ENCODE measurements at regions not wholly inside any gene's neighbourhood (a gene's known extent, or its start where the extent isn't known, plus 50 kb on each side); places are given as distances from the start of the nearest gene placed in this dataset.
"Not testable (repeated sequence)": the region's sequence is repeated elsewhere in the genome, so short reads cannot be mapped to it uniquely, and the experiment has no call there.

DNA sequence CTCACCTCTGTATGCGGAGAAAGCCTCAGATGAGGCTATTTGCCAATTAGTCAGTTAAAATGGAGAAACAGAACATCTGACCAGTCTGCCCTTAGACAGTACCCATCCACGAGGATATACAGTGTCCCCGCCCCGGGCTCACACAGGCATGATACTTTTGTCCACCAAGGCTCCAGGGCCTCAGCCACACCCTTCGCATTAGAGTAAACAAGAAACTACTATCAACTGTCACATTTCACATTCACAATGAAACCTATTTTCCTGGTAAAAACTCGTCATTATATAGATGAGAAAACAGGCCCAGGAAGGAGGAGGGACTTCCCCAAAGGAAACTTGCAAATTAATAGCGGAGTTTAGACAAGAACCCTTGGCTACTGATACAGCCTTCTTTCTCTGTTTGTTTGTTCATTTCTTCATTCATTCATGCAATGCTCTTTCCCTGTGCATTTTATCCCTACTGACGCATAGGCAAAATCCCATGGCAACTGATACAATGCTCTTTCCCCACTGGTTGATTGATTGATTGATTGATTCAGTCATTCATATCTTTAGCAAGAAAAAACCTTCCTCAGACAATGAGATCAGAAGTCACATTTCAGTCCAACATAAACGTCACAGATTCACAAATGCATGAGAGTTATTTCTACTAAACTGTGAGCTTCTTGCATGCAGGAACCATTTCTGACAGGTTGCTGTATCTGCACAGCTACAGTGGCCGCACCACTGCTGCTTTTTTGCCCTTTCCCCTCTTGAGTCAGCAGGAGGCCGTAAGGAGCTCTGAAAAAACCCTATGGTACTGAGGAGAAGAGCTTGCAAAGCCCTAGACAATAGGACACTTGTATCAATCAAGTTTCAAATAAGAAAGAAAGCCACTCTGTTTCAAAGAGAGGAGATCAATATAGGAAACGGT lies 777.1 kb downstream of the RNF144A start:
- intact Hi-C loops (cut with micrococcal nuclease): loop anchor here (1.0 kb wide), 3 partner anchors 31 to 244 kb away; no protein-coding TSS in a partner anchor

DNA sequence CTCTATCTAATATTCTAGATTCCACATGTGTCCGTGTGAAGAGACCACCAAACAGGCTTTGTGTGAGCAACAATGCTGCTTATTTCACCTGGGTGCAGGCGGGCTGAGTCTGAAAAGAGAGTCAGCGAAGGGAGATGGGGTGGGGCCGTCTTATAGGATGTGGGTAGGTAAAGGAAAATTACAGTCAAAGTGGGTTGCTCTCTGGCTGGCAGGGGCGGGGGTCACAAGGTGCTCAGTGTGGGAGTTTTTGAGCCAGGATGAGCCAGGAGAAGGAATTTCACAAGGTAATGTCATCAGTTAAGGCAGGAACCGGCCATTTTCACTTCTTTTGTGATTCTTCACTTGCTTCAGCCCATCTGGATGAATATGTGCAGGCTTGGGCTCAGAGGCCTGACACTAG lies 779.3 kb downstream of the RNF144A start:
- intact Hi-C loops (cut with micrococcal nuclease): not testable (repeated sequence)

DNA sequence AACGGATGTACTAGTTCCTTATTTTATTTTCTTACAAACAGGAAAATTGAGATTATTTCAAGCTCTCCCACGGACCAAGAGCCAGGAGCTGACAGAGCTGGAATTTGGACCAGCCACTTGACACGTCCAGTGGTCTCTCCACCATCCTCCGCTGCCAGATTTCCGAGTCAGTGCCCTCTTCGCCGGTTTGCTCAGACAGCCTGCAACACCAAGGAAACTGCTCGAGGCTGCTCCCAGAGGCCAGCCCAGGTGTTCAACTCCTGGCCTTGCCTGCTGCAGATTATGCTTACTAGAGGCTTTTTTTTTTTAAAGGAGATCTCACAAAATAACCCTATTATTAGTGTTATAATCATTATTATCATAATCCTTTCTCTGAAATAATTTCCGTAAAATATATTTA lies 779.8 kb downstream of the RNF144A start:
- intact Hi-C loops (cut with micrococcal nuclease): no loop called here

DNA sequence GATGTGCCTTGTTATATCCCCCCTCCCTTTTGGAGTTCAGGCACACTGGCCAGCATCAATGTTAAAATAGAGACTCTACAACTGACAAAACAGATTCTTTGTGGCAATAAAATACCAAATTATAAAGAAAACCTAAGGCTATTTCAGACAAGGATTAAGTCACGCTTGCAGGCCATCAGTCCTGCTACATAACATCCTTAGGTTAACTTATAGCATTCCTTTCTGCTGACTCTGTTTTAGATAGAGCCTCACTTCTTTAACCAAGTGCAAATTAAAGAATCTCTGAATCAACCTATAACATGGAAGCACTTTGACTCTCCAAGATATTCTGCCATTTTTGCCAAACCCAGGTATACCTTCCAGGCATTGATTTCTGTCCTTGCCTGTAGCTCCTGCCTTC lies 784.6 kb downstream of the RNF144A start:
- intact Hi-C loops (cut with micrococcal nuclease): no loop called here

DNA sequence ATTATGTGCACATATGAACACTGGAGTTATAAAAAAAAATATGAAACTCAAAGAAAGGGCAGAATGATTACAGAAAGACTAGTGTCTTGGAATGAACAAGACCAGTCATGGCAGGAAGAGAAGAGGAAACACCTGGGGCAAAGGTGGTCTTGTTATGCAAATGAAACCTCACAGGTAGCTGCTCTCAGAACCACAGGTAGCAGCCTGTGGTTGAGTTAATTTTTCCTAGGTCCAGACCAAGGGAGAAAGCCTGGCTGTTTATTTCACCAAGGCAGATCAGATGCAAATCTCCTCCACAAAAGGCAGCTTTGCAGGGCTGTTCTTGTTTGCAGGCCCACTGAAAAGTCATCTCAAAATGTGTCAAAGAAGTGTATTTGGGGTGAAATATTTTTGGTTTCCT lies 785.8 kb downstream of the RNF144A start:
- intact Hi-C loops (cut with micrococcal nuclease): no loop called here

DNA sequence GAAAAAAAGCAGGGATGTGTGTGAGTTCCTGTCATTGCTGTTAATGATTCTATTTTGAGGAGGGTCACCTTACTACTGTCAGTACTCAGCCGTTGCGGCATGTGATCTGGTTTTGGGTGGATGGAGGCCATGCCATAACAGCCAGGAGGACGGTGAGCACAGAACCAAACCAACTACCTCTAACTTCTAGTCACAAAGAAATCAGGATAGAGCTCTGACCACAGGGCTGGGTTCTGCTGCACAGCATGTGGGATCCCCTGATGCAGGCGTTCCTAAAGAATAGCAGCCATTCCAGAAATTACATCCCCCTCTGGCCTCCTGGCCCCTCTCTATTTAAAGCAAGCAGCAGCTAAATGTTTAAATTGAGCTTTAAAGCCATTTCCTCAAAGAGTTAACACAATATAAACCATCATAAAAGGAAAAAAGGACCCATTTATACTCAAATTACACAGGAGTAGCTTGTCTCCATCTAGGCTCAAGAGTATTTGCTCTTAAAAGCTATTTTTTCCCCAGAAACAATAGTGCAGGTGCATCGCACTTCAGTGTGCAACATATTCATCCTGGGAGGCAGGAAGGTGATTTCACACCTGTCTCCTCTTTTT lies 786.4 kb downstream of the RNF144A start:
- intact Hi-C loops (cut with micrococcal nuclease): no loop called here

DNA sequence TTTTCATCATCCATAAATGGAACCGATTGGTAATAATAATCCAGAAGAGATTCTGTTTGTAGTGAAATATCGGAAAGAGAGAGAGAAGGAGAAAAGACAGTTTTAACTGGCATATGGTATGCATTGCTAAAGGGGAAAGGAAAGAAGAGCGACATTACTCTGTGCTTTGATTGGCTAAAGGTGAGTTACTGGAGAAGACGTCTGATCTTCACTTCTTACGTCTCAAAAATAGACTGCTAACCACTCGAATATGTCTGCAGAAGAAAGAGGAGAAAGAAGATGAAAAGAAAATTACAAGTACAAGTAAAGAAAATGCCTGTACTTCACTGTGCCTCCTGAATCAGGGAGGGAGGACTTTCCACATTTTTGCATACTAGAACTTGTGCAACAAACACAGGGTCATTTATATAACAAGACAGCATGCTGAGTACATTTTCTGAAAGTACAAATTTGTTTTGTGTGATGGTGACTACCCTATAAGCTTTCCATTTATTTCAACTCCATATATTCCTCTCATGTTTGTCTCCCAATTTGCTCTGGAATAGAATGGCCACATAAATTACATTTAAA lies 787.2 kb downstream of the RNF144A start:
- intact Hi-C loops (cut with micrococcal nuclease): no loop called here

DNA sequence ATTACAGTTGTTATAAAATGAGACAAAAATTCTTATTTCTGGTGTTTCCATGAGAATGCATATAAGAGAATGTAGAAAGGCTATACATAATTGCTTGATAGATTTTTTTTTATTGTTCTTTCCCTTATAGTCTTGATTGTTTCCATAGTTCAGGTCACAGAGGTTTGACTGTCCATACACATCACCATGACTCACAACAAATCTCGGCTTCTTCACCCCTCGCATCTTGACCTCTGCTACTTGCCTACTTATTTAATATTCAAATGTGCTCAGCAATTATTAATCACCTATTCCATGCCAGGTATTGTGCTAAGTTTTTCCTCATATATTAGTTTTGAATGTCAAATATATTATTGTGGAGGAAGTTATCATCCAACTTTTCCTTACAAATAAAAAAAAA lies 789.6 kb downstream of the RNF144A start:
- intact Hi-C loops (cut with micrococcal nuclease): no loop called here

DNA sequence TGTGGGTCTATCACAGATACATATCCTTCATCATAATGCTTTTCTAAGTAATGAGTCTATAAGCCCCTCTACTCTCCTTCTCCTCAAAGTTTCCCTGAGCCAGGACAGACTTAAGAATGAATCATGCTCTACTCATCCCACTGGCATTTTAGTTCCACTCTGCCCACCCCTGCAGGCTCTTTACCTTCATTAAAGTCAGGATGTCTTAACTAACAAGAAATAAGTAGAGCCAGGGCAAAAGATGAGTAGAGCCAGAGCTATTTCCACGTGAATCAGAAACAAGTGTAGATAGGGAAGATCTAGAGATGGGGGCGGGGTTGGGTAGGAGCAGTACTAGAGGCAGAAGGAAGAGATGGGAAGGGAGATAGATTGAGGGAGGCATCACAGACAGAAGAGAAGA lies 790.5 kb downstream of the RNF144A start:
- intact Hi-C loops (cut with micrococcal nuclease): no loop called here

DNA sequence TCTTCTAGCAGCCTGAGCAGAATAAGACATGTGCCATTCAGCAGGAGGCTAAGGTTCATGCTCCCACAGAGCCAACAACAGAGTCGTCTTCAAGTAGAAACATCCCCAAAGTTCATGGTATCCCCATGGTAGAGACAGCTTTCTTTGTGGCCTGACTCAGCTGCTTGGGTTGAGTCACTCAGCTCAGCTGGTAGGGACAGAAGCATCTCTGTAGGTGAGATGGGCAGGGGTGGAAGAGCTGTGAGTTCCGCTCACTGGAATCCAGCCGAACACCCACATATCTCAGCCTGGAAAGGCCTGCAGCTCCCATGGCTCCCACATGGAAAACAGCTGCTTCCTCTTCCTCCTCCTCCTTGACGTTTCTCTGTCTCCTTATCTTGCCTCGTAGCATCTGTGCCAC lies 792.7 kb downstream of the RNF144A start:
- intact Hi-C loops (cut with micrococcal nuclease): no loop called here

DNA sequence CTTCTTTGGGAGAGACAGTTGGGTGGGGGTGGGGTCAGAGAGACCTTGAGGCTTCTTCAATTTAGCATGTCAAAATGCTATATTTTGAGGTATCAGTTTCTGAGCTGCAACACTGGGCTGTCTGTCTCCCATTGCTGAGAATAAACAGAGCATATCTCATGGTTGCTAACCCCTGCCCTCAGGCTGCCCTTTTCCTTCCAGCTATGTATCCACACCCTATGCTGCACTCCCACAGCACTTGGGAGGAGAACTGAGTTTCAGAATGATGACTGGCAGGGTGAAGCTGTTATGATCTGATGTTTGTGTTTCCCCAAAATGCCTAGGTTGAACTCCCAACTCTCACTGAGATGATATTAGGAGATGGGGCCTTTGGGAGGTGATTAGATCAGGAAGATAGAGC lies 794.0 kb downstream of the RNF144A start:
- intact Hi-C loops (cut with micrococcal nuclease): no loop called here

DNA sequence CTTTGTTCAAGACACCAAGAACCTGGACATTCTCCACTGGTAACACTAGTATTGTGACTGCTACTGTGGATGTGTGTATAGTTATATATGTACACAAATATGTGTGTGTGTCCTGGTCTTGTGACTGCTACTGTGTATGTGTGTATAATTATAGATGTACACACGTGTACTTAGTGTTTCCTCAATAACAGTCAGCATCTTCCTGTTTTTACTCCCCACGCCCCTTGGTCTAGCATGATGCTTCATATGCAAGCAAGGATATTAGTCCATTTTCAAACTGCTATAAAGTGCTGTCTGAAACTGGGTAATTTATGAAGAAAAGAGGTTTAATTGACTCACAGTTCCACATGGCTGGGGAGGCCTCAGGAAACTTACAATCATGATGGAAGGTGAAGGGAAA lies 802.7 kb downstream of the RNF144A start:
- intact Hi-C loops (cut with micrococcal nuclease): no loop called here

DNA sequence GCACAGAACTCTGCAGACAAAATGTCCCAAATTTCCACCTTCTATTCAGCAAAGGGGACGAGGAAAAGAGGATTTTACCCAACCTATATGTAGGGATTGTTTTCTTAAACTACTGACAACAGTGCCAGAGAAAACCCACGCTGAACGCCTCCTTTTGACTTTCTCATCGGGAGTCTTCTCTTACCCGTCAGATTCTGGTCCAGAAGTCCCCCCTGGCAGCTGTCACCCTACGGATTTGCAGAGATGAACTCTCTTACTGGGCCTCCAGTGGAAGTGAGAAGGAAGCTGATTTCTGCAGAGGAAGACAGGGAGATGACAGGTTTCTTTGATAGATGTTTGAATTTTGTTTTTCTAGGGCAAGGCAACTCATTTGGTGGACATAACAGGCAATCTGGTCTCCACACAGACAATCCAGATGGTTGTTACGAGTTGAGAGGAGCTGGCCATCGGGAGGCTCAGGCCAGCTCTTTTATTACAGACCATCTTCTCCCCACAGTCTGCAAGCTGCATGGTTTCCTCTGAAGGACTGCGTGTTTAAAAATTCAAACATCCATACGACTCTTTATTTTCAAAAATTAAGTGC lies 804.3 kb downstream of the RNF144A start:
- intact Hi-C loops (cut with micrococcal nuclease): no loop called here

DNA sequence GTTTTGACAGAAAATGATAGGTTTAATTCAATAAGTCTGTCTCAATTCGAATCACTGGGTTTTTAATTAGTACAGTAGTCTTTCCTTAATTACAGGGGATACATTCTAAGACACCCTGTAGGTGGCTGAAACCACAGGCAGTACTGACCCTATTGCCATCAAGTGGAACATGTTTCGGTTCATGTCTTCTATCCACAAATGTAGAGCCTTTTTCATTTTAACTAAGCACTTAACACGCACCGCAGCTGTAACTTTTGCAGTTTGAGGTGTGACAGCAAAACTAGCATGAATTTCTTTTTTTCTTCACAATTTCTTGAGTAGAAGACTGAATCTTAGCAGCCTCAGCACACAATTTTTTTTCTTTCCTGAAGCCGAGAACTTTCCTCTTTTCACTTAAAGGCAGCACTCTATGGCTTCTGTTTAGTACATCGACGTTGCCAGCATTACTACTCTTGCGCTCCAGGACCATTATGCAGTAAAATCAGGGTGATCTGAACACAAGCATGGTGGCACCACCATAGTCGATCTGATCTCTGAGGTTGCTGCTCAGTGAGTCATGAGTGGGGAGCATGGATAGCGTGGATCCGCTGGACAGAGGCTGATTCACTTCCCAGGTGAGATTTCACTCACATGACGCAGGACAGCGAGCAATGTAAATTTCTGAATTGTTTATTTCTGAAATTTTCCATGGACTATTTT lies 805.1 kb downstream of the RNF144A start:
- intact Hi-C loops (cut with micrococcal nuclease): no loop called here

DNA sequence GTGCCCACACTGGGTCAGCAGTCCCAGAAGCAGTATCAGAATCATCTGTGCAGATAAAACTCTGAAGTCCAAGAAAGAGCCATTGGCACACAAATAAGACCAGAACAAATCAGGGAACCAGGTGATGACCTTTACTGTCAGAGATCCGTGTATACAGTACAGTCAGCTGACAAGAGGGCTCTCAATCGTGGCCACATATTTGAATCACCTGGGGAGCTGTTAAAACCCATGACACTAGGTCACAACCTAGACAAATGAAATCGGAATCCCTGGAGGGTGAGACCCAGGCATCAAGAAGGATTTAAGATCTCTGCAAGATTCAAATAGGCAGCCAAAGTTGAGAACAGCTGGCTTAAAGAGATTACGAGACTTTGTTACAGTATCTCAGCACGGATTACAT lies 807.1 kb downstream of the RNF144A start:
- intact Hi-C loops (cut with micrococcal nuclease): loop anchor here (2.0 kb wide), 2 partner anchors 158 to 578 kb away; no protein-coding TSS in a partner anchor

DNA sequence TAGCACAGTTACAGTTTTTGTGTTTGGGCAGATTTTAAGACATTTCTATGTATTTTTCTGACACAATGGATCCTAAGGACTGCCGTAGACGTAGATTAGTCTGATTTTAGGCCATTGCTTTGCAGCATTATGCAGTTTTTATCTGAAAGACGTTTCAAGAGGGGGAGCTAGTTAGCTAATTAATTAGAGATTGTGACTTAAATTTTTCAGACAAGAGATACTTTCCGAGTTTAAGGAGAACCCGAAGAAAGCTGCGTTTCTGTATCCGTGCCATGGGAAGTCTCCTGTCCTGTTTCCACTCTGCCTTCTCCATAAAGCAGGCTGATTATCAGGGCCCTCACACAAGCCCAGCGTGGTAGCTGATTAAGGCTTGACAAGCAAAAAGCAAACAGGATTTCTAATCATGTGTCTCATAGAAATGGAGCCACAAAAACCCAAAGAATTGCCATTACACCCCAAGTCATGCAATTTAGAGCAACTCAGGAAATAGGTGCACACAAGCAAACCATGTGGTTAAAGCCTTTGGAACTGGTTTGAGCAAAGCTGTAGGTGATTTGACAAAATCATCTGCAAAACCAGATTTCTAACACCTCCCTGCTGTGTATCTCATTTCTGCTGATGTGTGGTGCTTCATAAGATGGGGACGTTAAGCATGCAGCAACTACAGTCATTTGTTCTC lies 808.1 kb downstream of the RNF144A start:
- intact Hi-C loops (cut with micrococcal nuclease): loop anchor here (1.0 to 5.0 kb wide), 14 partner anchors 19 to 956 kb away; no protein-coding TSS in a partner anchor

DNA sequence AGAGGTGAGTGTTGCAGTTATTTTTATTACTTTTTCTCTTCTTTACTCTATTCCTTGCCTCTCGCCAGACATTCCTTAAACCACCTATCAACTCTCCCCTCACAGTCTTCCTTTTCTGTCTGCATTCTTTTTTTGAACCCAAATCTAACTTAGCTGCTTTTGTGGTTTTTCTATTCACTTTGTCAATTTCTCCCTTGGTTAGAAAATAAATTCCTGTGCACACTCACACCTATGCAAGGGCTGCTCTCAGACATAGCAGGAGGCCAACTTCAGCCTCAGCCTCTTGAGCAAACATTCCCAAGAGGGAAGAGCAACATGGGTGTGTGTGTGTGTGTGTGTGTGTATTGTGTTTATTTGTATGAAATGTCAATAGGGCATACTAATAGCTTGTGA lies 808.6 kb downstream of the RNF144A start:
- intact Hi-C loops (cut with micrococcal nuclease): loop anchor here (1.0 to 5.0 kb wide), 15 partner anchors 18 to 955 kb away; no protein-coding TSS in a partner anchor

DNA sequence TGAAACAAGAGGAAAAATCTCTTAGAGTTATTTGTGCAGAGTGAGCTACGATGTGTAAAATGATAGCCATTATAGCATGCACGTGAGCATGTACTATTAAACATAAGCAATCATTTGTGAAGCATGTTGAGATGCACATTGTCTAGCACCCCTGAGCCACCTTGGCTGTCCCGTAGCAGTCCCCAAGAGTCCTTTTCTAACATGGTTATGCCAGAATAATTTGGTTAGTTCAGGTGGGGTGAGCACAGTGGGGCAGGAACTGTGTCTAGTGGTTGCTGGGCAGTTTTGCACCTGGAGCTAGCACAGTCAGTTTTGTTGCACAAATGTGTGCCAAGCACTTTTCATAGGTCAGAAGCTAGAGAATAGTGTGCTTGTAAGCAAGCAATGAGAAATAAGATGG lies 809.8 kb downstream of the RNF144A start:
- intact Hi-C loops (cut with micrococcal nuclease): loop anchor here (2.0 to 5.0 kb wide), 3 partner anchors 130 to 610 kb away; no protein-coding TSS in a partner anchor

DNA sequence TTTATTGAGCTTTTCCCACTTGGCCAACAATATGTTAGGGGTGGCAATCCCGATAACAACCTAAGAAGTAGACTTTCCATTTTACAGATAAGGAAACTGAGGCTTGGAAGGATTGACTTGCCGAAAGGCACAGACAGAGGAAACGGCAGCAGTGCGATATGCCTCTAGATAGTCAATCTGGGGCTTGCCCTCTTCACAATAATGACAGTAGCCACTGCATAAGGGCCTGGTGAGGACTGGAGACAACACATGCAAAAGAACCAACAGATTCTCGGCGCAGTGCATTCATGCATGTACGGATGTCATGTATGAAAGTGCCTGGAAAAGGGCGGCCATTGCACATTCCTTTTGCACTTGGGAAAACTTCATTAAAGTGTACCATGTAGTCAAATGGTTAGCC lies 811.2 kb downstream of the RNF144A start:
- intact Hi-C loops (cut with micrococcal nuclease): loop anchor here (5.0 kb wide), 2 partner anchors 131 to 211 kb away; no protein-coding TSS in a partner anchor

DNA sequence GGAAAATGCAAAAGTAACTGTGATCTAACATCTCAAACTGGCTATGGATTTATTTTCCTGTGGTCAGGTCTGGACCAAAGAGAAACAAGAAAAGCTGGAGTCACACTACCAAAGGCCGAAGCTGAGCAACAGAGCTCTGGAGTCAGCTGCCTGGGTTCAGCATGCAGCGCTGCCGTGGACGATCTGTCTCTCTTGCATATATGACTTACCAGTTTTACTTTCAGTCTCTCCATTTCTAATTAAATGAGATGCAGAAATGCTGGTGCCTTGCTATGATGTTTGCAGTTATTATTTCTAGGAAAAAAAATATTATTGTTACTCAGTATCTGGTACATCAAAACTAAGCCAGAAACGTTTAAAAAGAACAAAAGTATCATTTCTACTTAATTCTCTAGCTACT lies 813.2 kb downstream of the RNF144A start:
- intact Hi-C loops (cut with micrococcal nuclease): no loop called here

DNA sequence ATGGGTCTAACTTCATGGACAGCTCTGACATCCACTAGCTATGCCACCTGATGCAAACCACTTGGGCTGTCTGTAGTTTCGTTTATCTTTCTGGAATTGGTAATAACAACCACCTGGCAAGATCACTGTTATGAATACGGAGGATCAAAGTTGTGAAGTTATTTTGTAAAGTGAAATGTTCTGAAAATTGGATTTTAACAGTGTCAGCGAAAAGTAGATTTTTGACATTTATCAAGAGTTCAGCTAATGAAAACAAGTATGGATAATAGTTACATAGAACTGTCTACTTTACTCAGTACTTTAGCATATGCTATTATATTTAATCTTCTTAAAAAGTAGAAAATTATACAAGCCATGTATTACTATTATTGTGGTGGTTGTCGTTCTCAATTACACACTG lies 813.8 kb downstream of the RNF144A start:
- intact Hi-C loops (cut with micrococcal nuclease): no loop called here

Data from T-helper 1 cell treated with Interleukin-12 subunit alpha and Interleukin-12 subunit beta and Interleukin-4 antibody, amounts not matched to agents 30 ng/mL and 1 ng/mL, for 36 hours (primary cell).